Activated naive CD8-positive, alpha-beta T cell treated with anti-CD3 and anti-CD28 coated beads, Interleukin-2, amount 10 ng/mL, durations not matched to agents 7 days and 5 days (primary cell): ENCODE measurements at regions not wholly inside any gene's neighbourhood (a gene's known extent, or its start where the extent isn't known, plus 50 kb on each side); places are given as distances from the start of the nearest gene placed in this dataset.
A peak's percentile ranks its signal among the peaks of the same experiment; 100 is the strongest.
"Not testable (repeated sequence)": the region's sequence is repeated elsewhere in the genome, so short reads cannot be mapped to it uniquely, and the experiment has no call there.

Source experiments
- ATAC-seq: fragments of 150-1000 bp; cut with Tn5 transposase; one replicate; pipeline ENCODE4 v1.10.0; 2021; ENCODE audit warnings: low read depth, moderate library complexity
- POLR2A ChIA-PET: fragments of 350-600 bp; sonication (Branson Sonifier 250); formaldehyde crosslinking; loops from one replicate; lab custom pipeline; 2021; ENCODE audit warnings: antibody characterized with exemption; lab: Charles Lee
- DNase-seq: peaks from one replicate; pipeline ENCODE4 v3.0.0; 2021
- H3K27ac Mint-ChIP-seq: one replicate; pipeline ENCODE4 v1.8.0; 2022; ENCODE audit warnings: mild to moderate bottlenecking, mixed read lengths
- H3K27me3 Mint-ChIP-seq: one replicate; pipeline ENCODE4 v1.8.0; 2022; ENCODE audit warnings: mild to moderate bottlenecking, moderate library complexity, mixed read lengths
- H3K36me3 Mint-ChIP-seq: one replicate; pipeline ENCODE4 v1.8.0; 2021; ENCODE audit warnings: mild to moderate bottlenecking, mixed read lengths
- H3K4me1 Mint-ChIP-seq: one replicate; pipeline ENCODE4 v1.8.0; 2021; ENCODE audit warnings: mixed read lengths
- H3K4me3 Mint-ChIP-seq: one replicate; pipeline ENCODE4 v1.8.0; 2022; ENCODE audit warnings: mild to moderate bottlenecking, moderate library complexity, mixed read lengths
- H3K9me3 Mint-ChIP-seq: one replicate; pipeline ENCODE4 v1.8.0; 2021; ENCODE audit warnings: mixed read lengths

DNA sequence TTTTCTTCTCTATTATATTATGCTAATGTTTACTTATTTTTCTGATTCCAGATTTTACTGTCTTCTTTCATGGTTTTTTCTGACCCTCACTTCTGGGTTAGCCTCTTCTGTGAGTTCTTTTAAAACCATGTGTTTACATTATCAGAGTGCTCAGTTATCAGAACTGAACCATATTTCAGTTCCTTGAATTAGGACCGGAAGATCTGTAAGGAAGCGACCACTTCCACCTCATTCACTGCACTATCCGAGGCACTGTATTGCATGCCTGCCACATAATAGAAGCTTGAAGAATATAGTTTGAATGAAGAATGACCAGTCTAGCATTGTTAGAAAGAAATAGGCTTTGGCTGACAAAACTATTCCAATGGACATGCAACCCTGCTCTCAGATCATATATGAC, 281.0 kb upstream of the DEPDC1 start:
- POLR2A ChIA-PET: no interaction called here
- H3K36me3 Mint-ChIP-seq: peaks cover 6% of the 10 kb centered on the region
- peak overlapping the region; percentile 47 for H3K27ac Mint-ChIP-seq
- DNase-seq: no peak
- H3K9me3 Mint-ChIP-seq: peaks cover 15% of the 10 kb centered on the region
- peak overlapping the region; percentile 41 for H3K4me3 Mint-ChIP-seq
- H3K27me3 Mint-ChIP-seq: no peaks in the 10 kb centered on the region
- H3K4me1 Mint-ChIP-seq: peaks cover 9% of the 10 kb centered on the region
- ATAC-seq: peak; percentile 96

DNA sequence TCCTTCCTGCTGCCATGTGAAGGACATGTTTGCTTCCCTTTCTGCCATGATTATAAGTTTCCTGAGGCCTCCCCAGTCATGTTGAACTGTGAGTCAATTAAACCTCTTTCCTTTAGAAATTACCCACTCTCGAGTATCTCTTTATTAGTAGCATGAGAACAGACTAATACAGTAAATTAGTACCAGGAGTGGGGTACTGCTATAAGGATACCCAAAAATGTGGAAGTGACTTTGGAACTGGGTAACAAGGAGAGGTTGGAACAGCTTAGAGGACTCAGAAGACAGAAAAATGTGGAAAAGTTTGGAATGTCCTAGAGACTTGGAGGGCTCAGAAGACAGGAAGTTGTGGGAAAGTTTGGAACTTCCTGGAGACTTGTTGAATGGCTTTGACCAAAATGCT, 283.0 kb upstream of the DEPDC1 start:
- POLR2A ChIA-PET, DNase-seq, H3K27ac Mint-ChIP-seq, ATAC-seq, H3K4me1 Mint-ChIP-seq, H3K36me3 Mint-ChIP-seq, H3K27me3 Mint-ChIP-seq, H3K4me3 Mint-ChIP-seq: not testable (repeated sequence)
- H3K9me3 Mint-ChIP-seq: peaks cover 11% of the 10 kb centered on the region

GRCh38 chr1:68780919-68781318, 284.0 kb upstream of the DEPDC1 start:
- H3K27me3 Mint-ChIP-seq: no peaks in the 10 kb centered on the region
- peak overlapping the region; percentile 38 for H3K27ac Mint-ChIP-seq
- no peak for ATAC-seq
- POLR2A ChIA-PET: no interaction called here
- DNase-seq: no peak
- H3K4me1 Mint-ChIP-seq: peaks cover 9% of the 10 kb centered on the region
- H3K36me3 Mint-ChIP-seq: peaks cover 4% of the 10 kb centered on the region
- peaks cover 12% of the 10 kb centered on the region for H3K9me3 Mint-ChIP-seq
- no peak overlapping the region for H3K4me3 Mint-ChIP-seq

GRCh38 chr1:68782890-68783289, 286.0 kb upstream of the DEPDC1 start:
- ATAC-seq (no peak), DNase-seq (no peak)
- peaks cover 15% of the 10 kb centered on the region for H3K9me3 Mint-ChIP-seq
- POLR2A ChIA-PET: no interaction called here
- H3K36me3 Mint-ChIP-seq: peaks cover 4% of the 10 kb centered on the region
- no peak overlapping the region for H3K27ac Mint-ChIP-seq
- H3K4me3 Mint-ChIP-seq: no peak overlapping the region
- no peaks in the 10 kb centered on the region for H3K27me3 Mint-ChIP-seq
- H3K4me1 Mint-ChIP-seq: peaks cover 4% of the 10 kb centered on the region

DNA sequence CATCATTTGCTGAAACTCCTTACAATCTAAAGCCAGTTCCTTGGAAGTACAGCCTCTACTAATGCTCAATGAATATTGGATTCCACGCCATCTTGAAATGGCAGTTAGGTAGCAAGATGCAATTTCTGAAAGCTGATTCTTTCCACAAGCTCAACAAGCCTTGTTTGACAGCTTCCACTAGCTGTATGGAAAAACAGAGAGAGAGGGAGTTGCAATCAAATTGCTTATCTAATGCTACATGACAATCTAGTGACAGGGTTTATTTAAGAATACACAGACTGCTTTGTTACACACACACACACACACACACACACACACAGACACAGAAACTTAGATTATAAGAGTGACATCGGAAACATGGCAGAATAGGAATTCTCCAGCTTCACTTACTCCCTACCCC, 288.4 kb upstream of the DEPDC1 start:
- POLR2A ChIA-PET: no interaction called here
- DNase-seq (no peak), ATAC-seq (no peak)
- H3K4me3 Mint-ChIP-seq: no peak overlapping the region
- H3K36me3 Mint-ChIP-seq: no peaks in the 10 kb centered on the region
- peaks cover 4% of the 10 kb centered on the region for H3K9me3 Mint-ChIP-seq
- no peaks in the 10 kb centered on the region for H3K27me3 Mint-ChIP-seq
- no peak overlapping the region for H3K27ac Mint-ChIP-seq
- peaks cover 4% of the 10 kb centered on the region for H3K4me1 Mint-ChIP-seq

DNA sequence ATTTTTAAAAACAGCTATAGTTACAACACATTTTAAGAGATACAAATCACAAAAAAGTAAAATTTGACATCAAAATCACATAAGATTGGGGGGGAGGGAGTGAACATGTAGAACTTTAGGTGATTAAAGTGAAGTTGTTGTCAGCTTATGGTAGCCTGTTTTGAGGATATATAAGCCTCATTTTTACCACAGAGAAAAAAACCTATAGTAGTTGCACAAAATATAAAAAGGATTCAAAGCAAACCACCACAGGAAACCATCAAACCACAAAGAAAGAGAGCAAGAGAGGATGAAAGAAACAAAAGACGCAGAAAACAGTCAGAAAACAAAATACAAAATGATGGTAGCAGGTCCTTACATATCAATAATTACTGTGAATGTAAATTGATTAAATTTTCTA, 291.9 kb upstream of the DEPDC1 start:
- POLR2A ChIA-PET: no interaction called here
- ATAC-seq (no peak), DNase-seq (no peak)
- Mint-ChIP-seq H3K4me3 (no peak overlapping the region), H3K27me3 (no peaks in the 10 kb centered on the region), H3K9me3 (peaks cover 6% of the 10 kb centered on the region), H3K27ac (no peak overlapping the region), H3K36me3 (no peaks in the 10 kb centered on the region), H3K4me1 (peaks cover 2% of the 10 kb centered on the region)

DNA sequence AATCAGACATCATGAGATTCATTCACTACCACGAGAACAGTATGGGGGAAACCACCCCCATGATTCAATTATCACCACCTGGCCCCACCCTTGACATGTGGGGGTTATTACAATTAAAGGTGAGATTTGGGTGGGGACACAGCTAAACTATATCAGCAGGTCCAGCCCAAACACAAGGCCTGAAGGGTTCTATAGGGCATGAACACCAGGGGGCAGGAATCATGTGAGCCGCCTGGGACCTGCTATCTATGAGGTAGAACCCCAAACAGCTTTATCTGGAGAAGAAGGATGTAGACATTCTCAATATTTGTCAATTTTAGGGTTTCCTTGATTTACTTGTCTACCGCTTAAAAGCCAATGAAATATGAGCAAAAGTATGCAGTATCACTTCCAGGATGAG, 294.9 kb upstream of the DEPDC1 start:
- no peak overlapping the region for H3K27ac Mint-ChIP-seq
- POLR2A ChIA-PET: no interaction called here
- no peak overlapping the region for H3K4me3 Mint-ChIP-seq
- H3K4me1 Mint-ChIP-seq: peaks cover 2% of the 10 kb centered on the region
- ATAC-seq (no peak), DNase-seq (no peak)
- no peaks in the 10 kb centered on the region for H3K27me3 Mint-ChIP-seq
- peaks cover 4% of the 10 kb centered on the region for H3K9me3 Mint-ChIP-seq
- no peaks in the 10 kb centered on the region for H3K36me3 Mint-ChIP-seq

DNA sequence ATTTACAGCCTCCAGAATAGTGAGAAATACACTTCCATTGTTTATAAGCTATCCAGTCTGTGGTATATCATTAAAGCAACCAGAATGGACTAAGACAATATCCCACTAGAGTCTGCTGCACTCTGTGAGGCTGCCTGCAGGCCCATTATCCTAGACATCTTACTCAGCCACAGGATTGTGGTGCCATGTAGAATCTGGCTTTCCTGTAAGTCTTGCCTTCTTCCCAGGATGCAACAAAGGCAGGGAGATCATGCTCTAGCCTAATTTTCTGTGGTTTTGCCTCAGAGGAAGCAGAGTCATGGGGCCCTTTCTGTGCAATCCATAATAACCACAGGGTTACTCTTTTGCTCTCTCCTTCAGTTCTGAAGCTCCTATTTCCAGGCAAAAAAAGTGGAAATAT, 299.1 kb upstream of the DEPDC1 start:
- Mint-ChIP-seq H3K4me3 (no peak overlapping the region), H3K9me3 (peaks cover 4% of the 10 kb centered on the region), H3K27ac (no peak overlapping the region), H3K4me1 (peaks cover 5% of the 10 kb centered on the region), H3K36me3 (no peaks in the 10 kb centered on the region), H3K27me3 (no peaks in the 10 kb centered on the region)
- no peak for DNase-seq
- POLR2A ChIA-PET: no interaction called here
- no peak for ATAC-seq

DNA sequence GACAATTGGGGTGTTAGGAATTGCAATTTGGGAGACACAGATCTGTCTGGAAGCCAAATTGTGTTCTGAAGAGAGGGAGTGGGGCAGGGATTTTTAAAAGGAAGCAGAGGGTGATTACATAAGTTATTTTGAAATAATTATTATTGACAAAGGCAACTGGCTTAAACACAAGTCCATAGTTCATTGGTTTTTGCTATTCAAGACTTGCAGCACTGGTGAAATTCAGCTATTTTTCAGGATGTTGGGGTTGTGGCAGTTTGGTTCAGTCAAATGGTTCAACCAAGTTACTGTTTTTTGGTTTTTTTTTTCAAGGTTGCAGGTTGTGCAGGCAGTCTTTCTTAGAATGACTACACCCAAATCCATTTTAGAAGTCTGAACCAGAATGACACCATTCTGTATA, 300.0 kb upstream of the DEPDC1 start:
- DNase-seq (no peak), ATAC-seq (no peak)
- H3K9me3 Mint-ChIP-seq: peaks cover 2% of the 10 kb centered on the region
- H3K27me3 Mint-ChIP-seq: no peaks in the 10 kb centered on the region
- H3K4me1 Mint-ChIP-seq: peaks cover 5% of the 10 kb centered on the region
- no peak overlapping the region for H3K4me3 Mint-ChIP-seq
- POLR2A ChIA-PET: no interaction called here
- H3K36me3 Mint-ChIP-seq: no peaks in the 10 kb centered on the region
- no peak overlapping the region for H3K27ac Mint-ChIP-seq

DNA sequence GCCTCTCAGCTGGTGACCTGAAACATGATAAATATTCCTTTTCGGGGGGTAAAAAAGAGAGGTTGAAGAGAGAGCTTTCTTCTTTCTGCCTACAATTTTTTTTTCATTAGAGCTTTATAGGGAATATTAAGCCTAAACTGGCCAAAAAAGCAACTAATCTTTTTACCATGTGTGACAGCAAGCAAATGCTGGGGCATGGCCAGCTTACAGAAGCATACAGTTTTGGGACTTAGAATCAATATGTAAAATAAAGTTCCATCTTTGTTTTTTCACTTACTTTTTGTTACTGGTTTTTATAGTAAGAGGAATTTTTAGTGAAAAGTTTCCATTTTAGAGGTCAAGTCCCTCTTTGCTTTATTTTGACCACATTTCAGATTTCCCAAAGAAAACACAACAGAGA, 301.2 kb upstream of the DEPDC1 start:
- POLR2A ChIA-PET: no interaction called here
- DNase-seq (no peak), ATAC-seq (no peak)
- no peaks in the 10 kb centered on the region for H3K27me3 Mint-ChIP-seq
- no peak overlapping the region for H3K27ac Mint-ChIP-seq
- peaks cover 2% of the 10 kb centered on the region for H3K9me3 Mint-ChIP-seq
- H3K36me3 Mint-ChIP-seq: no peaks in the 10 kb centered on the region
- peaks cover 5% of the 10 kb centered on the region for H3K4me1 Mint-ChIP-seq
- H3K4me3 Mint-ChIP-seq: no peak overlapping the region

GRCh38 chr1:68799096-68799495, 302.2 kb upstream of the DEPDC1 start:
- H3K27ac Mint-ChIP-seq: no peak overlapping the region
- H3K4me1 Mint-ChIP-seq: peaks cover 5% of the 10 kb centered on the region
- H3K36me3 Mint-ChIP-seq: no peaks in the 10 kb centered on the region

GRCh38 chr1:68800182-68800581, 303.3 kb upstream of the DEPDC1 start:
- H3K27me3 Mint-ChIP-seq: no peaks in the 10 kb centered on the region
- DNase-seq (no peak), ATAC-seq (peak; percentile 56)
- POLR2A ChIA-PET: no interaction called here
- H3K9me3 Mint-ChIP-seq: peaks cover 2% of the 10 kb centered on the region
- H3K4me1 Mint-ChIP-seq: peaks cover 5% of the 10 kb centered on the region
- no peak overlapping the region for H3K27ac Mint-ChIP-seq
- no peaks in the 10 kb centered on the region for H3K36me3 Mint-ChIP-seq
- H3K4me3 Mint-ChIP-seq: peak overlapping the region; percentile 22

More at GRCh38 chr1:68799096-68799495, 302.2 kb upstream of the DEPDC1 start:
- ATAC-seq (no peak), DNase-seq (no peak)
- Mint-ChIP-seq H3K9me3 (peaks cover 2% of the 10 kb centered on the region), H3K27me3 (no peaks in the 10 kb centered on the region), H3K4me3 (no peak overlapping the region)
- POLR2A ChIA-PET: no interaction called here

GRCh38 chr1:68801440-68801839, 304.6 kb upstream of the DEPDC1 start:
- no peaks in the 10 kb centered on the region for H3K36me3 Mint-ChIP-seq
- no peak for DNase-seq
- POLR2A ChIA-PET: no interaction called here
- H3K4me3 Mint-ChIP-seq: no peak overlapping the region
- H3K4me1 Mint-ChIP-seq: peaks cover 5% of the 10 kb centered on the region
- H3K27ac Mint-ChIP-seq: no peak overlapping the region
- no peak for ATAC-seq
- H3K27me3 Mint-ChIP-seq: no peaks in the 10 kb centered on the region
- H3K9me3 Mint-ChIP-seq: no peaks in the 10 kb centered on the region

GRCh38 chr1:68805097-68805641, 308.3 kb upstream of the DEPDC1 start:
- ATAC-seq (no peak), DNase-seq (no peak)
- Mint-ChIP-seq H3K4me3 (no peak overlapping the region), H3K27ac (no peak overlapping the region), H3K27me3 (no peaks in the 10 kb centered on the region), H3K4me1 (peaks cover 4% of the 10 kb centered on the region), H3K36me3 (no peaks in the 10 kb centered on the region), H3K9me3 (no peaks in the 10 kb centered on the region)
- POLR2A ChIA-PET: no interaction called here

- no peak overlapping the region for H3K27ac Mint-ChIP-seq
- no peaks in the 10 kb centered on the region for H3K36me3 Mint-ChIP-seq
- H3K4me3 Mint-ChIP-seq: no peak overlapping the region
- no peaks in the 10 kb centered on the region for H3K9me3 Mint-ChIP-seq
- POLR2A ChIA-PET: no interaction called here
- ATAC-seq (no peak), DNase-seq (no peak)
- H3K4me1 Mint-ChIP-seq: no peaks in the 10 kb centered on the region
- no peaks in the 10 kb centered on the region for H3K27me3 Mint-ChIP-seq
These were observed 311.5 kb upstream of the DEPDC1 start for GRCh38 chr1:68808351-68808750.
